ENCODE measurements at regions not wholly inside any gene's neighbourhood (a gene's known extent, or its start where the extent isn't known, plus 50 kb on each side); places are given as distances from the start of the nearest gene placed in this dataset.

DNA sequence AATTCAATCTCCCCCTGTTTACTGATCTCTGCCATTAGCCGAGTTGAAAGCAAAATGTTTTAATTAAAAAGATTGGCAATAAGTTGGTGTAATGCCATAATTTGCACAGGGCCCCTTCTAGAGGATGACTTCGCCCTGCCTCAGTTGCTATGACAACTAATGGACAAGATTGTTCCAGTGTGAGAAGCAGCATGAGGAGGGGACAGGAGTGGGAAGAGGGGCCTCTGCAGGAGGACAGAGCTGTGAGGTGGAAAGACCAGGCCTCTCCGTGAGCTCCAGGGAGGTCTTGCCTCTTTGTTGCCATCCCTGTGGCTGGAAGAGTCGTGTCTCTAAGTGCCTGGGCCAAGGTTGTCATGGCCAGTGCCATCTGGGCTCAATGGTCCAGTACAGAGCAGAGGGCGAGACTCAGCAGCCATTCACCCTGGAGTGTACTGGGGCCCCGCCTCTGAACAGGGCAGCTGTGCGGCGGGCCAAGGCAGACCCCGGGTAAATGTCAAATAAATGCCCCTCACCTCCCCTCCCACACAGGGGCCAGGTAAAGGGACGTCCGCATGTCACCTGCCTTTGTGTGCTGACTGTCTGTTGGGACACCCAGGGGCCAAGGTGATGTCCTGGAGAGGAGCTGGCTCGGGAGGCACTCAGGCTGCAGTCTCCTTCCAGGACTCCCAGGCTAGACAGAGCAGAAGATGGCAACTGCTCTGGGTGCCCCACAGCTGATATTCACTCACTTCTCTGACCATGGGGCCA lies 97.0 kb upstream of the RET start:
- H3K4me1 ChIP-seq (ENCODE audit: control insufficient read depth, insufficient read depth, low read length, poor library complexity, severe bottlenecking) = no peaks in the 10 kb centered on the region
- no peak overlapping the region for H3K4me3 ChIP-seq (ENCODE audit: insufficient read depth, low read depth, low read length, poor library complexity, severe bottlenecking)
- H3K36me3 ChIP-seq (ENCODE audit: control insufficient read depth, insufficient read depth, low read length) = no peaks in the 10 kb centered on the region
- no peak for DNase-seq
- no peaks in the 10 kb centered on the region for H3K27me3 ChIP-seq (replicated peaks; ENCODE audit: control insufficient read depth, insufficient read depth, low read length, poor library complexity, severe bottlenecking)
- H3K27ac ChIP-seq (ENCODE audit: insufficient read depth, low read length, poor library complexity, severe bottlenecking) = no peak overlapping the region
- no peaks in the 10 kb centered on the region for H3K9me3 ChIP-seq (ENCODE audit: control insufficient read depth, low read length)

DNA sequence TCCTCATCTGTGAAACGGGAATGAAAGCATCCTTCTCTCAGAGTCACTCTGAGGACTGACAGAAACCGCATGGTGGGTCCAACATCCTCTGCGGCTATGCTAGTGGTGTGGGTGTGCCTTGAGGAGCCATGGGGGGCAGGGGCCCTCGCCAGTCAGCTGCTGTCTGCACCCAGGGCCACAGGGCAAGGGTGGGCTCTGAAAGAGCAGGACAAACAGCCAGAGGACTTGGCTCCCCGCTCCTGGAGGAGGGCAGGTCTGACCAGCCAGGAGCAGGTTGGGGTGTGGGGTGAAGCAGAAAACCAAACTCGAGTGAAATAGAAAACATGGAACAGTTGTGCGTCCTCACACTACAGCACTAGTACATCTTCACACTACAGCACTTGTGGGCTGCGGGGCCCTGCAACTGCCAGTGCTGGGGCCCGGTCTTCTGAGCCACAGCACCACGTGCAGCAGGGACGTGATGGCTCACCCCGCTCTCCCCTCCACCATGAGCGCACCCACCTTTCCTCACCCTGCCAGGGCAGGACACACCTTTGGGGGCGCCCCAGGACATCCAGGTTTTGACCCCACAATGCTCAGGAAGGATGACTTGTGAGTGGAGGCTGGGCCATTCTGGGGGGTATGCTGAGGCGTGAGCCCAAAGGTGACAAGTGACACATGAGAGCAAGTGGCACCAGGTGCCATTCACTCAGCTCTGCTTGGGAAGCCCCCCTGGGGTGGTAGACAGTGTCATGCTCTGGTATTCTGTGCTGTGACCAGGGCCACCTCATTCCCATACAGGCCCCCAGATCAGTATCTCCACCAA lies 96.1 kb upstream of the RET start:
- H3K27ac ChIP-seq (ENCODE audit: insufficient read depth, low read length, poor library complexity, severe bottlenecking) = no peak overlapping the region
- DNase-seq = no peak
- H3K36me3 ChIP-seq (ENCODE audit: control insufficient read depth, insufficient read depth, low read length) = no peaks in the 10 kb centered on the region
- no peak overlapping the region for H3K4me3 ChIP-seq (ENCODE audit: insufficient read depth, low read depth, low read length, poor library complexity, severe bottlenecking)
- no peaks in the 10 kb centered on the region for H3K9me3 ChIP-seq (ENCODE audit: control insufficient read depth, low read length)
- H3K4me1 ChIP-seq (ENCODE audit: control insufficient read depth, insufficient read depth, low read length, poor library complexity, severe bottlenecking) = no peaks in the 10 kb centered on the region
- H3K27me3 ChIP-seq (replicated peaks; ENCODE audit: control insufficient read depth, insufficient read depth, low read length, poor library complexity, severe bottlenecking) = no peaks in the 10 kb centered on the region

DNA sequence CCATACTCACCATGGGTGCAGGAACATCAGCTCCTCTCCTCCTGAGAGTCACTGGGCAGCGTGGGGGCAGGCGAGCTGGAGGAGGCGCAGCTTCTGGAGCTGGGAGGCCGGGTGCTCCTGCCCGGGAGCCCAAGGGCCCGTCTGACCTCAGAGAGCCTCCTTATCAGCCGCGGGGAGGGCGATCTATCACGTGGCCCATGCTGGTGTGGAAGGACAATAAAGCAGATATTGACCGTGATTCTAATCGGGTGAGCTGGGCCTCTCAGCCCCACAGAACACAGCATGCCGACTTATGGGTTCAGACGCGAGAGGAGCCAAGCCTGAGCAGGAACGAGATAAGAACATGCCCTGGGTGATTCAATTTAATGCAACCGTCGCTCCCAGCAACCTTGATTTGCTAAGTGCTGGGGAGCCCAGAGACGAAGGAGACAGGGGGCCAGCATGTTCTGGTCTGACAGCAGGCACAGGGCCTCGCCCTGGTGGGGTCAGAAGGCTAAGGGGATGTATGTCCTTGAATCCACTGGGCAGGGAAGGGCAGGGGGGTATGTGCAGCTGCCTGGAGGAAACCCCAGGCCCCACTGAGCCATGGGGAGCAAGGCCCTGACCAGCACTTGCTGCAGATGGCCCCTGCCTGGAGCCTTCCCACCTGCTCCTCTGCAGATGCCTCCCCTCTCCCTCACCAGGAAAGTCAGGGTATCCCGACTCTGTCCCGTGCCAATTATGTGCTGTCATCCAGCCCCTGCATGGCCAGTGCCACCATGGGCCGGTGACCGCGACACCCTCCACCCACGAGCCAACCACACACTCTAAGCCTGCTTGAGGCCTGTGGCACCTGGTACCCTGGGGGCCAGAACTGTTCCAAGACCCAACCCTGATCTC lies 95.3 kb upstream of the RET start:
- no peaks in the 10 kb centered on the region for H3K9me3 ChIP-seq (ENCODE audit: control insufficient read depth, low read length)
- DNase-seq = no peak
- no peaks in the 10 kb centered on the region for H3K4me1 ChIP-seq (ENCODE audit: control insufficient read depth, insufficient read depth, low read length, poor library complexity, severe bottlenecking)
- H3K27me3 ChIP-seq (replicated peaks; ENCODE audit: control insufficient read depth, insufficient read depth, low read length, poor library complexity, severe bottlenecking) = no peaks in the 10 kb centered on the region
- no peak overlapping the region for H3K27ac ChIP-seq (ENCODE audit: insufficient read depth, low read length, poor library complexity, severe bottlenecking)
- H3K4me3 ChIP-seq (ENCODE audit: insufficient read depth, low read depth, low read length, poor library complexity, severe bottlenecking) = no peak overlapping the region
- H3K36me3 ChIP-seq (ENCODE audit: control insufficient read depth, insufficient read depth, low read length) = no peaks in the 10 kb centered on the region

DNA sequence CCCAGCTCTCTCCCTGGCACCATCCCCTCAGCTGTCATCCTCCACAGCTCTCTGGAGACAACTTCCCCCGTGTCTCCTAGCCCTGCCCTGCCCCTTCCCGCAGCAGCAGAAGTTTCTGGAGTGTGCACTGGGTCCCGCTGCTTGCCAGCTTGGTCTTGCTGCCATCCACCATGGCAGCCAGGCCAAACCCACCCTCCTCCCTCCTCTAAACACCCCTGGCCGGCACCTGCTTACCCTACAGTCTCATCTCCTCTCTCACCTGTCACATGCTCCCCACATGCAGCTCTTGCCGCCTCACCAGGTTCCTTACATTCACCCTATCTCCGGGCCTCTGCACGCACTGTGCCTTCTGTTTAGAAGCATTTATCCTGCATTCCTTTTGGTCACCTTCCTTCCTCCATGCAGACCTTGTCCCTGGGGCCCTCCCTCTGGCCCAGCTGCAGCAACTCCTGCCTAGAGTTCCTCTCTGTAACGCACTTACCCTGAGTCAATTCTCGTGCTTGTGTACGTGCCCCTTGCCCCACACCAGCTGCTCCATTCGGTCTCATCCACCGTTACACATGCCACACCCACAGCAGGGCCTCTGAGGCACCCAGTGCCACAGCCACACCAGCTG lies 93.9 kb upstream of the RET start:
- H3K4me1 ChIP-seq (ENCODE audit: control insufficient read depth, insufficient read depth, low read length, poor library complexity, severe bottlenecking) = no peaks in the 10 kb centered on the region
- H3K36me3 ChIP-seq (ENCODE audit: control insufficient read depth, insufficient read depth, low read length) = no peaks in the 10 kb centered on the region
- no peak for DNase-seq
- H3K4me3 ChIP-seq (ENCODE audit: insufficient read depth, low read depth, low read length, poor library complexity, severe bottlenecking) = no peak overlapping the region
- H3K27ac ChIP-seq (ENCODE audit: insufficient read depth, low read length, poor library complexity, severe bottlenecking) = no peak overlapping the region
- no peaks in the 10 kb centered on the region for H3K9me3 ChIP-seq (ENCODE audit: control insufficient read depth, low read length)
- H3K27me3 ChIP-seq (replicated peaks; ENCODE audit: control insufficient read depth, insufficient read depth, low read length, poor library complexity, severe bottlenecking) = no peaks in the 10 kb centered on the region

DNA sequence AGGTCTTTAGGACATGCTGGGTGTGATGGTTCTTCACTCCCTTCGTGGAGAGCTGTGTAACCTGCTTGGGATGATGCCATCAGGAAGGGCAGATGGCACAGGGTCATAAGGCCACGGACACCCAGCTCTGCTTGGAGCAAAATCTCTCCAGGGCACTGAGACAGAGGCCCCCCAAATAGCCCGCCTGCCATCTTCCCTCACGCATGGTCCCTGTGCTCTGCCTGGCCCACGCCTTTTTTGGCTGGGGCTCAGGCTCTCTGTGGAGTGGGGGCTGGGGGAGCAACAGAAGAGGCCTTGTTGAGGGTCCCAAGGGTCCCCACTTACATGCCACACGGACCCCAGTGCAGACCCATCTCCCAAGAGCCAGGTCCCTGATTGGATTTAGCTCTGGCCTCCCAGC lies 93.3 kb upstream of the RET start:
- no peak for DNase-seq
- H3K27me3 ChIP-seq (replicated peaks; ENCODE audit: control insufficient read depth, insufficient read depth, low read length, poor library complexity, severe bottlenecking) = no peaks in the 10 kb centered on the region

DNA sequence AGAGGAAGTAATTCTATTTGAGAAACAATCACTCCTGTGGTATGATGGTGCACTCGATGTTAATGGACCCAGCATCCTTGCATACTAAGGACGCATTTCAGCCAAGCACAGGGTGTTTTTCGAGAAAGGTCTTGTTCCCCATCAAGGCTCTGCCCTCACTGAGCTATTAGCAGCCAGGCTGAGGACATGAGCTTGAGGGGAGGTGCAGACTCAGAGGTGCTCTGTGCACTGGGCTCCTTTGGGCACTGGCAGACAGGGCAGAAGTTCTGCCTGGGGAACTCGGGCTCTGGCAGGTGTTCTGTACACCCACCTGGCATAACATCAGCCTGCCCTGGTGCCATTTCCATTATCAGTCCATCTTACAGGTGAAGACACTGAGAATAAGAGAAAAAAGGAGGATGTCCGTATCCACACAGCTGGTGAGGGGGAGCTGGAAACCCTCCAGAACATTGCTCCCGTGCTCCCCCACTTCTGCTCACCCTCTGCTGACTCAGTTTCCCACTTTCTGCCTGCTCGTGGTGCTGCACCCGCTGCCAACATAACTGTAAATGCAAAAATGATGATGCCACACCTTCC lies 92.7 kb upstream of the RET start:
- no peak for DNase-seq
- no peak overlapping the region for H3K4me3 ChIP-seq (ENCODE audit: insufficient read depth, low read depth, low read length, poor library complexity, severe bottlenecking)

More for the DNA sequence above, 93.3 kb upstream of the RET start:
- no peak overlapping the region for H3K4me3 ChIP-seq (ENCODE audit: insufficient read depth, low read depth, low read length, poor library complexity, severe bottlenecking)
- no peaks in the 10 kb centered on the region for H3K4me1 ChIP-seq (ENCODE audit: control insufficient read depth, insufficient read depth, low read length, poor library complexity, severe bottlenecking)
- no peak overlapping the region for H3K27ac ChIP-seq (ENCODE audit: insufficient read depth, low read length, poor library complexity, severe bottlenecking)
- no peaks in the 10 kb centered on the region for H3K9me3 ChIP-seq (ENCODE audit: control insufficient read depth, low read length)
- no peaks in the 10 kb centered on the region for H3K36me3 ChIP-seq (ENCODE audit: control insufficient read depth, insufficient read depth, low read length)

DNA sequence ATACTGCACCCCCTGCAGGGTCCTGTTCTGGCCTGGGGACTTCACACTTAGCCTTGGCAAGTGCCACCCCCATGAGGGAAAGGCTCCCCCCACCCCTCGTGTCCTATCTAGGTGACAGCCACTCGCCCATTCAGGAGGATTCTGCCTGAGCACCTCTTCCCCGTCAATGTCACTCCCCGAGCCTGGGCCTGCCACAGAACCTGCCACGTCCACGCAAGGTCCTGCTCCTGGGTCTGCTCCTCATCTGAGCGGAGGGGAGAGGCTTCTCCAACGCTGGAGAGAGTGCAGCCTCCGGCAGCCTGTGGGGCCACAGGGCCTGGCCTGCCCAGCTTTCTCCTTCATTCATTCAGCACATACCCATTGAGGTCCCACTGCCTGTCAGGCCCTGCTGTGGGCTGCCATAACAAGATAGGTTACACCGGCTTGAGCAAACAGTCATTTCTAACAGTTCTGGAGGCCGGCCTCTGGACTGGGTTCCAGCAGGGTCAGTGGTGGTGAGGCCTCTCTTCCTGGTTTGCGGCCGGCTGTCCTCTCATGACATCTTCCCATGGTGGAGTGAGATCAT lies 92.0 kb upstream of the RET start:
- Histone ChIP-seq H3K4me3 (ENCODE audit: insufficient read depth, low read depth, low read length, poor library complexity, severe bottlenecking) (no peak overlapping the region), H3K36me3 (ENCODE audit: control insufficient read depth, insufficient read depth, low read length) (no peaks in the 10 kb centered on the region), H3K4me1 (ENCODE audit: control insufficient read depth, insufficient read depth, low read length, poor library complexity, severe bottlenecking) (no peaks in the 10 kb centered on the region), H3K27ac (ENCODE audit: insufficient read depth, low read length, poor library complexity, severe bottlenecking) (no peak overlapping the region), H3K9me3 (ENCODE audit: control insufficient read depth, low read length) (no peaks in the 10 kb centered on the region), H3K27me3 (replicated peaks; ENCODE audit: control insufficient read depth, insufficient read depth, low read length, poor library complexity, severe bottlenecking) (no peaks in the 10 kb centered on the region)
- DNase-seq = no peak

More for the DNA sequence above, 92.7 kb upstream of the RET start:
- Histone ChIP-seq H3K36me3 (ENCODE audit: control insufficient read depth, insufficient read depth, low read length) (no peaks in the 10 kb centered on the region), H3K9me3 (ENCODE audit: control insufficient read depth, low read length) (no peaks in the 10 kb centered on the region), H3K27me3 (replicated peaks; ENCODE audit: control insufficient read depth, insufficient read depth, low read length, poor library complexity, severe bottlenecking) (no peaks in the 10 kb centered on the region), H3K4me1 (ENCODE audit: control insufficient read depth, insufficient read depth, low read length, poor library complexity, severe bottlenecking) (no peaks in the 10 kb centered on the region), H3K27ac (ENCODE audit: insufficient read depth, low read length, poor library complexity, severe bottlenecking) (no peak overlapping the region)

DNA sequence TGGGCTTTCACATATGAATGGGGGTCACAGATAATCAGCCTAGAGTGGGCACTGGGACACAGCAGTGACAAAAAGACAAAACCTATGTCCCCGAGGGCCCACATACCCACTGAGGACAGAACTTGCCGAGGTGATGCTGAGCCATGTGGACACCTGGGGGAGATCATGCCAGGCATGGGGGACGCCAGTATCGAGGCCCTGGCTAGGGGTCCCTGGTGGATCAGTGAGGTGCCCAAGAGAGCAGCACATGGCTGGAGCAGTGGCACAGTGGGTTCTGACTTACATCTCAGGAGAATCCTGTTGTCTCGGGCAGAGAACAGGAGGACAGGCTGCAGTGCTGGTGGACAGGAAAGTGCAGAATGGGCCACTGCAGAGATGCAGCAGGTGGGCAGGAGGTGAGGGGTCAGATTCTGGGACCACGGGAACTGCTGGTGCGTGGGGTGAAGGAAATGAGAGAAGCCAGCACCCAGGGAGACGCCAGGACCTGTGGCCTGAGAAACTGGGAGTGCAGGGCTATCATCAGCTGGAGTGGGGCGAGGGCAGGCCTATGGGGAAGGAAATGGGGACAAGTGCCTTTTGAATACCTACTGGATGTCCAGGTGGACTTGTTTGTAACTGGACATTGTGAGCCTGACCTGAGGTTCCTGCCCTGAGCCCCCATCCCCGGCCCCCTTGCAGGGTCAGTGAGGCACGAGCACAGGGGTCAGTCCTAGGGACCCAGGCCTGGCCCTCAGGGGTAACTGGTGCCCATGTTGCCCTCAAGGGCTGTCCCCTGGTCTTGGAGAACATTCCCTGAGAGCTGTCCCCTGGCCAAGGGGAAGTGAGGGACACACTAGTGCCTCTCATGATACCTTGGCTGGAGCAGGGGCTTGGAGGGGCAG lies 91.2 kb upstream of the RET start:
- Histone ChIP-seq H3K27me3 (replicated peaks; ENCODE audit: control insufficient read depth, insufficient read depth, low read length, poor library complexity, severe bottlenecking) (no peaks in the 10 kb centered on the region), H3K9me3 (ENCODE audit: control insufficient read depth, low read length) (no peaks in the 10 kb centered on the region)
- no peak for DNase-seq

More for the DNA sequence above, 91.2 kb upstream of the RET start:
- Histone ChIP-seq H3K36me3 (ENCODE audit: control insufficient read depth, insufficient read depth, low read length) (no peaks in the 10 kb centered on the region), H3K27ac (ENCODE audit: insufficient read depth, low read length, poor library complexity, severe bottlenecking) (no peak overlapping the region), H3K4me1 (ENCODE audit: control insufficient read depth, insufficient read depth, low read length, poor library complexity, severe bottlenecking) (no peaks in the 10 kb centered on the region), H3K4me3 (ENCODE audit: insufficient read depth, low read depth, low read length, poor library complexity, severe bottlenecking) (no peak overlapping the region)

Measured in effector memory CD4-positive, alpha-beta T cell (primary cell).